Neural cell (in vitro differentiated cells): ENCODE measurements at regions not wholly inside any gene's neighbourhood (a gene's known extent, or its start where the extent isn't known, plus 50 kb on each side); places are given as distances from the start of the nearest gene placed in this dataset.
"Not testable (repeated sequence)": the region's sequence is repeated elsewhere in the genome, so short reads cannot be mapped to it uniquely, and the experiment has no call there.

Source experiments
- CTCF ChIP-seq: fragments of 450-650 bp; IDR thresholded peaks from 2 replicates; pipeline ENCODE4 v1.5.1; 2014; ENCODE audit warnings: antibody characterized with exemption, mild to moderate bottlenecking, moderate library complexity; ENCODE audit not compliant: poor library complexity, severe bottlenecking
- EP300 ChIP-seq: fragments of 450-650 bp; conservative IDR thresholded peaks from 2 replicates; pipeline ENCODE4 v1.6.1; 2014; ENCODE audit warnings: antibody characterized with exemption, mild to moderate bottlenecking, moderate library complexity; ENCODE audit not compliant: poor library complexity, severe bottlenecking
- EZH2 ChIP-seq: fragments of 200-600, 300-800 bp; shearing (Covaris generic), sonication (generic); IDR thresholded peaks from 2 replicates; pipeline ENCODE4 v1.6.1; 2014; ENCODE audit warnings: antibody characterized with exemption, low read length, borderline replicate concordance, mild to moderate bottlenecking; ENCODE audit not compliant: insufficient read depth, poor library complexity, severe bottlenecking
- POLR2AphosphoS5 ChIP-seq: IDR thresholded peaks from 2 replicates; pipeline ENCODE4 v1.6.1; 2012
- RAD21 ChIP-seq: fragments of 450-650 bp; conservative IDR thresholded peaks from 2 replicates; pipeline ENCODE4 v1.6.1; 2014; ENCODE audit warnings: antibody characterized with exemption, mild to moderate bottlenecking, moderate library complexity
- REST ChIP-seq: IDR thresholded peaks from 2 replicates; pipeline ENCODE4 v1.6.1; 2012; ENCODE audit warnings: borderline replicate concordance
- SMC3 ChIP-seq: fragments of 450-650 bp; conservative IDR thresholded peaks from 2 replicates; pipeline ENCODE4 v1.6.1; 2014; ENCODE audit warnings: antibody characterized with exemption, mild to moderate bottlenecking, moderate library complexity; ENCODE audit not compliant: poor library complexity
- TAF1 ChIP-seq: IDR thresholded peaks from 2 replicates; pipeline ENCODE4 v1.6.1; 2012; ENCODE audit warnings: low read depth

- TF ChIP-seq CTCF, POLR2AphosphoS5, TAF1, RAD21, EP300, REST, EZH2, SMC3: not testable (repeated sequence)
Measured at GRCh38 chr5:177863822-177864446, 81.2 kb upstream of the FAM153A start.
